Right ventricle myocardium superior (tissue), 1 donor: ENCODE measurements at regions not wholly inside any gene's neighbourhood (a gene's known extent, or its start where the extent isn't known, plus 50 kb on each side); places are given as distances from the start of the nearest gene placed in this dataset.
"Not testable (repeated sequence)": the region's sequence is repeated elsewhere in the genome, so short reads cannot be mapped to it uniquely, and the experiment has no call there.

Experiments used
- ATAC-seq: fragments of 200-7000 bp; cut with Tn5 transposase; one replicate; pipeline ENCODE4 v1.9.1; 2020; ENCODE audit warnings: mild to moderate bottlenecking; ENCODE audit not compliant: poor library complexity
- DNase-seq: peaks from one replicate; pipeline ENCODE4 v3.0.0-alpha.2; 2020
- intact Hi-C: fragments of 100-400 bp; cut with DNase I; formaldehyde crosslinking; loops from one replicate; pipeline ENCODE4 v1.11.2; 2022
- donor health status: DM: no; HTN: yes; CAD: no; lungs with severe emphysema.

DNA sequence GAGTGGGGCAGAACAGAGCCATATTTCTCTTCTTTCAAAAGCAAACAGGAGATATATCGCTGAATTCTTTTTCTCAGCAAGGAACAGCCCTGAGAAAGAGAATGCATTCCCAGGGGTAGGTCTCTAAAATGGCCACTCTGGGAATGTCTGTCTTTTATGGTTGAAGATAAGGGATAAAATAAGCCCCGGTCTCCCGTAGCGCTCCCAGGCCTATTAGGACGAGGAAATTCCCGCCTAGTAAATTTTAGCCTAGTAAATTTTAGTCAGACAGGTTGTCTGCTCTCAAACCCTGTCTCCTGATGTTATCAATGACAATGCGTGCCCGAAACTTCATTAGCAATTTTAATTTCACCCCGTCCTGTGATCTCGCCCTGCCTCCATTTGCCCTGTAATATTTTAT lies 73.9 kb upstream of the WIPF1 start:
- DNase-seq, intact Hi-C loops, ATAC-seq: not testable (repeated sequence)

DNA sequence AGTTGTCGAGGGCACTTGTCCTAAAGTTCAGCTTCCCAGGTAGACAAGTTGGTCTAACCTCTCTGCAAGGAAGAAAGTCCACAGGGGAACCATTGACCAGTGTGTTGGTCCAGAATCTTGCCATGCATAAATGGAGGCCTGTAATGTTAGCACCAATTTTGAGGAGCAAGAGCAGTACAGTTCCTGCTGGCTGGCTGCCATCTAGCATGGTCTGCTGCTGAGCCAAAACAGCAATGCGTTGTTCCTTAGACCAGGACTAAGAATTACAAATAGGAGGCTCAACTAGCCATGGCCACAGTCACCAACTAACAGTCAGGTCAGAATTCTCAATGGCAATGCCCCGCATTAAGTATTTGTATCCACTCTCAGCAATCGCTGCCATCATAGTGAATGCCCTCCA lies 72.8 kb upstream of the WIPF1 start:
- DNase-seq (peak; percentile 63), ATAC-seq (no peak)
- intact Hi-C loops = no loop called here

DNA sequence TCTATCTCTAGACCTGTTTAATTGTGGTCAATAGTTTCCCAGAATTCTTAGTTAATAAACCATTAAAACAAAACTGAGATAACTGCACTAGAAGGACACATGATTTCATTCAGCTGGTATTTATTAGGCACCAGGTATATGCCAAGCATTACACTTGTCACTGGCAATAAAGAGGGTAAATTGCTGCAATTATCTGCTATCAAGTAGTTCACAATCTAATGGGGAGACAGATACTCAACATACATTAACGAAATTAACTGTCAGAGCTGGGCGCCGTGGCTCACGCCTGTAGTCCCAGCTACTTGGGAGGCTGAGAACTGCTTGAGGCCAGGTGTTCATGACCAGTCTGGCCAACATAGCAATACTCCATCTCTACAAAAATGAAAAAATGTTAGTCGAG lies 71.7 kb upstream of the WIPF1 start:
- ATAC-seq (no peak), DNase-seq (no peak)
- intact Hi-C loops = no loop called here

DNA sequence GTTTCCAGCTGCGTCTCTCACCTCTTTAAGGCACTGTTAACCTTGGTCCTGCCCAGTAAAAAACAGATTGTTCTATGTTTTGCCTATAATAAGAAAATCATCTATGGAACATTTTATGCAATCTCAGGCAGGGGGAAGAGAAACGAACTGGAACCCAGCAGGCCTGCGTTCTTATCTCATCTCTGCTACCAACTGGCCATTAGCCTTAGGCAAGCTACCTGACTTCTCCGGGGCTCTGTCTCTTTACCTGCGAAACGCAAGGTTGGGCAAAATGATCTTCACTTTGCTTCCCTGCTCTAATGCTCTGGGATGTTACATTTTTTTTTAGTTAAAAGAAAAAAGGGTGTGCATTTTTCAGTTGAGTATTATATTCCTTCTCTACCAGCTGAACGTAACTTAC lies 70.5 kb upstream of the WIPF1 start:
- ATAC-seq = no peak
- intact Hi-C loops = no loop called here
- no peak for DNase-seq

DNA sequence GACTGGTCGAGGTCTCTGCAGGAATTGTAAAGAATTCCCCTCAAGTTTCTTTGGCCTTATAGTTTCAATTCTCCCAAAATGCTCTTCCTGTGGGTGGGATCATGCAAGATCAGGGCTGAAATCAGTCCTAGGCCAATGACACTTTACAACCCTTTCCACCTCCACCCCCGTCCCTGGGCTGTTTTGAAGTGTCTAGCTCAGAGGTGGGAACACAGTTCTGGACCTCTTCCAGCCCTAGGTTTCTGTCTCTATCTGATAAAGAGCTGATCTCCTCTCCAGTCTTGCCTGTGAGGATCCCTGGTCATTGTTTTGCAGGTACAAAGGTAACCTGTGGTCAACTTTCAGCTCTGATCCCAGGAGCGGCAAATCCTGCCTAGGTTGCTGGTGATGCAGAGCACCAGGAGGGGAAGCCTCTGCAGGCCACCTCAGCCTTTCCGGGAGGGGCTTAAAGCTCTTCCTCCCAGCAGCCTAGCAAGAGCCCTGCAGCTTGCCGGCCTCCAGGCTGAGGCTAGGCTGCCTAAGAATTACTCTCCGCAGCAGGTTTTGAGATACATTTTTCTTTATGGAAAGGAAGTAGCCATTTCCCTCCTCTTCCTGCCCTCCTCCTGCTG lies 69.8 kb upstream of the WIPF1 start:
- intact Hi-C loops = no loop called here
- DNase-seq = no peak
- peak; percentile 49 for ATAC-seq

DNA sequence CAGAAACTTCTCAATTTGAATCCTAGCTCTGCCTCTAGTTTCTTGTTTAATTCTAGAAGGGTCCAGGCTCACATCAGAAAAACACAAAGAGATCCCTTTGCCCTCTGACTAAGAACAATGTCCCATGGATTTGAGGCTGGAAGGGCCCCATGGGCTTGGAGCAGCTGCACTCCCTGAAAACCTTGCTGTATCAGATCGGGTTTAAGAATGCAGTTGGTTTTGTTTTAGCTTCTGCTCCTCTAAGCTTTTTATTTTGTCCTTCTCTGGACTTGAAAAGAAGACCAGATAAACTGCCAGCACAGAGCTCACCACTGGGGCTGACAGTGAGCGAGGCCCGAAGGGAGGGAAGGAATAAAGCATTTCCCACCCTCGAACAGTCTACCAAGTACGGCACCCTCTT lies 69.2 kb upstream of the WIPF1 start:
- DNase-seq (no peak), ATAC-seq (no peak)
- intact Hi-C loops = no loop called here

DNA sequence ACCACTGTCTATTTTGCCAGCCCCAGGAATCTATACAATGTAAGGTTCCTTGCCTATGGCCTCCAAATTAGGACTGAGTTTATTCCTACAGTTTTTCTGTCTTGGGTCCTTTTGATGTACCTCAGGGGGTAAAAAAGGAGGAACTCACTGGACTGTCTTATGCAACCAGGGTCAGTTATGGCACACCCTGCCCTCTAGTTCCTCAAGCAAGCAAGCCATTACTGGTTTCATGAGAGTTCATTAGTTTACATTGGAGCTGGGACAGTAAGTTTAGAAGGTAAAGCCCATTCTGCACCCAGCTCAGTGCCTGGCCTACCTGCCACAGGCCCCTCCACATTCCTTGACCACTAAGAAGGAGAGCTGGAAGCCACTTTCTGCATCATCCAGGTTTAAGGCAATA lies 68.7 kb upstream of the WIPF1 start:
- intact Hi-C loops = no loop called here
- ATAC-seq = peak; percentile 47
- DNase-seq = no peak

DNA sequence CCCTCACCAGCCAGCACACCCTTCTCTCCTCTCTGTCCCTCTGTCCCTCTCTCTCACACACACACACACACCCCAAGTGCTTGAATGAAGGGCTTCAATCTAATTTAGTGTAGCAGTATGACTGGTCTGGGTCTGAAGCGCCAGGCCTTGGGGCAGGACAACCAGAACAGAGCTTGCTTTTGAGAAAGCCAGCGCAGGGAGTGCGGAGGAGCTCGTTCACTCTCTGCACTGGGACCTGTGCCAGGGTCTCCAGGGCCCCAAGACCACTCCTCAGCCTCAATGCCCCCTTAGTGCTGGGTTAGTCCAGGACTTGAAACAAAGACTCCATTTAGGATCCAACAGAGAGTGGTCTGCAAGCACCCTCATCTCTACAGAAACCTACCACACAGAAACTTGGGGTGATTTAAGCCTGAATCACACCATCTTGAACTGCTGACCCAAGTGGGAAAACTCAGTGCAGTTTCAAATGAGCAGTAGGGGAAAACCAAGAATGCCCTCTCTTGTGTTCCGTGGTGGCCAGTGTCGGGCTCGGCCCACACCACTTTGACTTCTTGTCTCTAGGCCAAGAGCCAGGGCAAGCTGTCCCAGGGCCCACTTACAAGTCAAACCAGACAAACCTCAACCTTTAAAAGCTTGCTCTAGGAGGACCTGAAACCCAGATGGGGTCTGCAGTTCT lies 66.6 kb upstream of the WIPF1 start:
- ATAC-seq (no peak), DNase-seq (no peak)
- intact Hi-C loops = no loop called here

DNA sequence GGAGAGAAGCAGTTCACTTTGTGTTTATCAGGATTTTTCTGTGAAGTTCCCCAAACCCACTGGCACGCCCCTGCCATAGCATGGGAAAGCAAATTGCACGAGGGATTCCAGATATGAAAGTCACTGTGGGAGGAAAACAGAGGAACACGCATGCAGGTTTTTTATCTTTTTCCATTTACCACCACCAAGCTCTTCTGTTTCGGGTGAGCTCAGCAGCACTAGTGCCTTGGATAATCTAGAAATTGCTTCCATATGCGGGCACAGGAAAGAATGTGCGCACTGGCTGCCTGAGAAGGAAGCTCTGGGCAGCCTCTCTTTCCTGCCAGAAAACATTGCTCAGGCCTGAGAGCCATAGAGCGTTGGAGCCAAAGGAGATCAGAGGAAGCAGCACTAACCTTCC lies 65.9 kb upstream of the WIPF1 start:
- no peak for DNase-seq
- ATAC-seq = peak; percentile 8
- intact Hi-C loops = no loop called here

DNA sequence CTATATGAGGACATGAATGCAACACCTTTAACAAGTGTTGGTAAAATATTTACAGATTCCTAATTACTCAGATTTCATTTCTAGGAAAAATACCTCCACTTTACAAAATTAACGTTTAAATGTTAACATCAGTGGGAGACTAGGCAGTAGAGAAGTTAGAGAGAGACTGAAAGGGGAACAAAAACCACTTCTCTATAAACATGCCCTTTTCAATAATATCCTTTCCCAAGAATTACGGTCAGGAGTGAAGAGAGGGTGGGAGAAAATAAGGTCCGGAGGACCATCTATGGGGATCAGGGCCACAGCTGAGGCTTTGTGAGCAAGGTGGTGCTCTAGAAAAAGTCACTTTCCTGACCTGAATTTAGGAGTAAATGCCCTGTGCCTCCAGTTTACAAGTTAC lies 65.3 kb upstream of the WIPF1 start:
- intact Hi-C loops = no loop called here
- DNase-seq (no peak), ATAC-seq (no peak)

DNA sequence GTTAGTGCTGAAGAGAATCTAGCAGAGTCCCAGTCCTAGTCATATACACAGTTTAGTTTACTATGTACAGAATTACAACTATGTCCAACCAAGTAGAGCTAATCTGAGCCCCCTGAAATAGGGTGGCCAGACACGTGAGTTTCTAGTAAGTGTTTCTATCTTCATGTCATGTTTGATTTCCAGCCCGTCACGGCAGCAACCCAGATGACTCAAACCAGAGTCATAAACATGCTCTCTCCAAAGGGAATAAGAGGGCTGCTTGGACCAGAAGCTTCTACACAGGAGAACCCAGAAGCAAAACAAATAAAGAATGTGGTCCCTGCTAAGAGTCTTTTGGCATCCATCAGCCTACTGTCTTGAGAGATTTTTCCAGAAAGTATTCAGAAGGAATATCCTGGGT lies 64.9 kb upstream of the WIPF1 start:
- intact Hi-C loops = no loop called here
- DNase-seq = no peak
- peak; percentile 9 for ATAC-seq

DNA sequence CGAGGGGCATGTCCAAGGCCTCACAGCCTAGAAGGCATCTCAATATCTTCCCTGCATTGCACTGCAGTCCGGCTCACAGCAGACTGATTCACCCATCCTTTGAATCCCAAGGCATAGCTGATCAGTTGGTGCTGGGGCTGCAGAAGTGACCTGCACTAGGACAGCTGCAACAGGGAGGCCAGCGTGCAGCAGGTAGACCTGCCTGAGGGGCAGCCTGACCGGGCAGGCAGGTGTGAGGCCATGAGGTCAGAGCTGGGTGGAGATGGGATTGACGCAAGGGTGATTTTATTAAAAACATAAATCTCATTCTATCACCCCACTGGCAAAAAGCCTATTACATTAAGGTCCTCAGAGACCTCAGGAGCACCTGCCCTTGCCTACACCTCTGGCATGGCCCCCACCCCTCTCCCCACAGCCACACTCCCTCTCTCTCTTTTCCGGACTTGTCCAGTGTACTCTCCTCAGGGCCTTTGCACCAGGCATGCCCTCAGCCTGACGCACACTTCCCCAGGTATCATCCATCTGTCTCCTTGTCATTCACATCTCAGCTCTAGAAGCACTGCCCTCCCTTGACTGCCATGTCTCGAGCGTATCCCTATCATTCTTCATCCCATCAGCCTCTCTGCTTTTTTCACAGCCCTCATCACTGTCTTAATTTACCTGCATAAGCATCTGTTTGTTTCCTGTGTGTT lies 63.5 kb upstream of the WIPF1 start:
- DNase-seq = no peak
- intact Hi-C loops = no loop called here
- no peak for ATAC-seq

DNA sequence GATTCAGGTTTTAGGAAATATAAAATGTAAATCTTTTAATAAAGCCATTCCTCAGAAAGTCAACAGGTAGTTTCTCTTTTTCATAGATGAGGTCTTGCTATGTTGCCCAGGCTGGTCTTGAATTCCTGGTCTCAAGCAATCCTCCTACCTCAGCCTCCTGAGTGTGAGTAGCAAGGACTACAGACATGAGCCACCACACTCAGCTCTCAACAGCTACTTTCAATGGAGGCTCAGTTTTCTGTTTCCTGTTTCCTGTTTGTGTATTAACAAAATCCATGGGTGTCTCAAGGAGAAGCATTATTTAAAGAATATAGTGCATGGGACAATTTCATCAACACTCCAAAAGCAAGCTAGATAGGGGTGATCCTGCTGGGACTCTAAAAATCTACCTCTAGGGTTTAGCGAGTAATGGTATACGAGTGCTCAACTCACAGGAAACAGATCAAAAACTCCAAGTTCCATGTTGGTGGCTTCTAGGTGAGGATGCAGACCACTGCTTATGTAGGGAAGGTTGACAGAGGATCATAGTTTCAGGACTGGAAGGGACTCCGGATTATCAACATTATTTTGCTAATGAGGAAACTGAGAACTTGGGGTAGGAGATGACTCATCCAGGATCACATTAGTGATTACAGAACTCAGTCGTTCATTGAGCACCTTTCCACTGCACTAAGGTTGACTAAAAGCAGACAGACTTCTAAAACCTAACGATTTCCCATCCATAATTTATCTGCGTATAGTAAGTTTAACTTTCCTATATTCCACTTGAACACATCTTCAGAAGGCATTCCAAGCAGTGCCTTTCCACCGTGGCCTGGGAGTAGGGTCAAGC lies 61.7 kb upstream of the WIPF1 start:
- intact Hi-C loops = no loop called here
- ATAC-seq = no peak

DNA sequence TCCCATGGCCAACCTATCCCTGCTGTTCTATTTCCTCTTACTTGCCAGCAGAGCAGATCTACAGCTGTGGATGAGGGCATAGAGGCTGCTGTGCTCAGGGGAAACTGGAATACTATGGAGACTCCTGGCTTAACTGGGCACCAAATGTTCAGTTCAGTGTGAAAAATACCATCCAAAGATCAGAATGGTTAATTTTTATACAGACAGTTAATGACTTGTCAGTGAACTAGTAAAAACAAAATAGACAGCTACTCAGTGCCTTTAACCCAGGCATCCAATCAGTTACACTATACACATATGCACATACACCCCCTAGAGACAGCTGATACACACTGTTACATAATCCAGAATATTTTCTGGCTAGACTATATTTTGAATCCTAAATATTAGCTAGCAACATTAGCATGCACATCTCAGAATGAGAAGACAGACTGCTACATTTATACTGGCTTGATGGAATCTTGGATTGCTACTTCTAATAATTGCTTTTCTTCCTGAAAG lies 59.1 kb upstream of the WIPF1 start:
- no peak for DNase-seq
- intact Hi-C loops = no loop called here
- ATAC-seq = no peak

More for the DNA sequence above, 61.7 kb upstream of the WIPF1 start:
- DNase-seq = no peak

DNA sequence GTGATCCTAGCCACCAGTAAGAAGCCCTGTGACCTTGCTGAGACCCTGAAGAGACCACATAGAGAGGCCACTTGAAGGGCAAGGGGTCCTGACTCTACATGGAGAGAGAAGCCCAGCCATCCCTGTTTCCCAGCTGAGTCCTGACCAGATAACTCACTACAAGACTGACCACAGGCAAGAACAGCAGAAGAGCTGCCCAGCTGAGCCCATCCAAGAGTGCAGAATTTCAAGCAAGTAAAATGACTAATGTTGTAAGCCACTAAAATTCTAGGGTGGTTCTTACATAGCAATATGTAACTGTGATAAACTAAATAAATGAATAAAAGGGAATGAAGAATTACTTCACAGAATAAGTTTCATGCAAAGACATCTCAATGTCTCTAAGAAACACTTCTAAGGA lies 58.4 kb upstream of the WIPF1 start:
- ATAC-seq = no peak
- intact Hi-C loops = no loop called here
- no peak for DNase-seq

DNA sequence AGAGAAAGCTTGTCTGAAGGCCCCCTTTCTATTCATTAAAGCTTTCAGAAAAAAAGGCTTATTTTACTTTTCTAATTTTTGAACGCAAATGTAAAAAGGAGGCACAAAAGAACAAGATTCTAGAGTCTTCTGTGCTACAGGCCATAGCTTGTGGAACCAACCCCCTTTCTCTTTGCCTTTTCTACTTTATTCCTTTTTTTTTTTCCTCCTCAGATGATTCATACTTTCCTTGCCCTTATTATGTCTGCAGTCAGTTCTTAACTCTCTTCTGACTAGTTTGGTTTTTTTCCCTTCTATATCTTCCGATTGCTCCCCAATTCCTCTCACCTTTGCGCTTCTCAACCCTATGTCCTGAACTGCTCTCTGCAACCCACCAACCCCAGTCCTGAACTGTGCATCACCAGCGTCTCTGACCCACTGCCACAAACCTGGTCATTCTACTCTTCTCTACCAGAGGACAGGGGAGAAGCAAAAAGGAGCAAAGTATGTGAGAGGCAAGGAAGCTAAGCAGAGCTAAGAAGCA lies 56.9 kb upstream of the WIPF1 start:
- DNase-seq (no peak), ATAC-seq (no peak)
- intact Hi-C loops = no loop called here

DNA sequence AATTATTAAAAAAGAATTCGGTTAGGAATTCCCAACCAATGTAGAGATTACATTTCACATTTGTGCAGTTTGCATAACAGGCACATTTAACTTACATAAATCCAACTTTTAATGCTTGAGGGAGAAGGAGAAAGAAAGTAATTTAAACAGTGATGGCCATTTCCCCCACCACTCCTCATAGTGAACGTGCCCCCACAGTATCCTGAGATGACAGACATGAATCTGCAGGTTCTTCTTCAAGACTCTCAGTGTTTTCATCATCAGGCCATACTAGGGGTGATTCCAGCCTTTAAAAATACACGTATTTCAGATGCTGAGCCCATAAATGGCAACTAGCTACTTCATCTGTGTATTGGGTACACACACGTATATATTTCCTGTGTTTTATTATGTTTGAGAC lies 51.3 kb upstream of the WIPF1 start:
- intact Hi-C loops = no loop called here
- ATAC-seq = no peak
- no peak for DNase-seq
